Liver (tissue), 8 donors: ENCODE measurements at regions not wholly inside any gene's neighbourhood (a gene's known extent, or its start where the extent isn't known, plus 50 kb on each side); places are given as distances from the start of the nearest gene placed in this dataset.

Experiments
- DNase-seq: peaks from one replicate; pipeline ENCODE4 v3.0.0-alpha.2; 2017; ENCODE audit warnings: low spot score
- H3K27ac ChIP-seq, 2 donors: one replicate each; pipeline ENCODE4 v1.7.0; 2013; ENCODE audit warnings: inconsistent platforms in 2 of 2, low read length in 2 of 2, control low read depth in 1 of 2, low read depth in 1 of 2, mild to moderate bottlenecking in 1 of 2
- H3K27me3 ChIP-seq, 4 donors: one replicate each; pipeline versions ENCODE4 v1.6.1 to v1.7.0; 2013; ENCODE audit warnings: low read length in 3 of 4, inconsistent platforms in 1 of 4, mild to moderate bottlenecking in 1 of 4, moderate library complexity in 1 of 4; ENCODE audit not compliant: control insufficient read depth in 4 of 4, insufficient read depth in 4 of 4
- H3K36me3 ChIP-seq, 4 donors: one replicate each; pipeline versions ENCODE4 v1.6.1 to v1.7.0; 2013; ENCODE audit warnings: low read length in 3 of 4, mild to moderate bottlenecking in 3 of 4, low read depth in 1 of 4, moderate library complexity in 1 of 4; ENCODE audit not compliant: control insufficient read depth in 4 of 4, insufficient read depth in 3 of 4
- H3K4me1 ChIP-seq, 4 donors: one replicate each; pipeline versions ENCODE4 v1.6.1 to v1.7.0; 2013; ENCODE audit warnings: low read length in 3 of 4, mild to moderate bottlenecking in 3 of 4, moderate library complexity in 1 of 4; ENCODE audit not compliant: control insufficient read depth in 4 of 4, insufficient read depth in 4 of 4
- H3K4me3 ChIP-seq, 3 donors: one replicate each; pipeline versions ENCODE4 v1.6.1 to v1.7.0; 2013; ENCODE audit warnings: low read length in 3 of 3, control low read depth in 1 of 3, low read depth in 1 of 3, mild to moderate bottlenecking in 1 of 3
- H3K9ac ChIP-seq, 2 donors: one replicate each; pipeline ENCODE4 v1.7.0; 2013; ENCODE audit warnings: low read length in 2 of 2, mild to moderate bottlenecking in 2 of 2, moderate library complexity in 2 of 2, control low read depth in 1 of 2, low read depth in 1 of 2
- H3K9me3 ChIP-seq, 4 donors: one replicate each; pipeline versions ENCODE4 v1.6.1 to v1.7.0; 2013; ENCODE audit warnings: low read length in 3 of 4; ENCODE audit not compliant: control insufficient read depth in 4 of 4
- CTCF ChIP-seq: fragments of 150-350 bp; IDR thresholded peaks from 2 replicates; pipeline ENCODE4 v1.5.1; 2017; ENCODE audit warnings: improper control_type of control experiment, low read depth, low read length; ENCODE audit not compliant: missing input control
- EGR1 ChIP-seq, 2 donors: IDR thresholded peaks; 2 replicates each; pipeline ENCODE4 v1.6.1; 2016 to 2018; ENCODE audit warnings: antibody characterized with exemption in 2 of 2, low read depth in 2 of 2
- FOXA1 ChIP-seq: IDR thresholded peaks from 2 replicates; pipeline ENCODE4 v1.6.1; 2016; ENCODE audit warnings: antibody characterized with exemption
- FOXA2 ChIP-seq: IDR thresholded peaks from 2 replicates; pipeline ENCODE4 v1.6.1; 2016; ENCODE audit warnings: antibody characterized with exemption
- GABPA ChIP-seq, 2 donors: IDR thresholded peaks in 1 of 2; conservative IDR thresholded peaks in 1 of 2; 2 replicates each; pipeline ENCODE4 v1.6.1; 2016; ENCODE audit warnings: antibody characterized with exemption in 2 of 2, mild to moderate bottlenecking in 1 of 2, moderate library complexity in 1 of 2
- HNF4A ChIP-seq, 2 donors: conservative IDR thresholded peaks; 2 replicates each; pipeline ENCODE4 v1.6.1; 2016; ENCODE audit warnings: antibody characterized with exemption in 2 of 2, mild to moderate bottlenecking in 2 of 2
- HNF4G ChIP-seq: IDR thresholded peaks from 2 replicates; pipeline ENCODE4 v1.6.1; 2016; ENCODE audit warnings: antibody characterized with exemption
- JUND ChIP-seq, 2 donors: IDR thresholded peaks; 2 replicates each; pipeline ENCODE4 v1.6.1; 2016; ENCODE audit warnings: antibody characterized with exemption in 2 of 2
- NR2F2 ChIP-seq: IDR thresholded peaks from 2 replicates; pipeline ENCODE4 v1.6.1; 2016; ENCODE audit warnings: antibody characterized with exemption
- RAD21 ChIP-seq, 2 donors: IDR thresholded peaks; 2 replicates each; pipeline ENCODE4 v1.6.1; 2016; ENCODE audit warnings: antibody characterized with exemption in 2 of 2, mild to moderate bottlenecking in 2 of 2
- REST ChIP-seq: IDR thresholded peaks from 2 replicates; pipeline ENCODE4 v1.6.1; 2016; ENCODE audit warnings: antibody characterized with exemption, mild to moderate bottlenecking
- SP1 ChIP-seq: IDR thresholded peaks from 2 replicates; pipeline ENCODE4 v1.6.1; 2018; ENCODE audit warnings: antibody characterized with exemption, mild to moderate bottlenecking
- TAF1 ChIP-seq: conservative IDR thresholded peaks from 2 replicates; pipeline ENCODE4 v1.6.1; 2016; ENCODE audit warnings: antibody characterized with exemption, mild to moderate bottlenecking
- YY1 ChIP-seq: IDR thresholded peaks from 2 replicates; pipeline ENCODE4 v1.6.1; 2016; ENCODE audit warnings: antibody characterized with exemption, mild to moderate bottlenecking
- WGBS: extraction: QIAGEN DNeasy Blood & Tissue Kit; methylation state at CpG from one replicate; pipeline ENCODE4 v1.1.7; 2013; 5-methylcytosine and 5-hydroxymethylcytosine counted together
- TF ChIP-seq, protein P1 (sequence below): IDR thresholded peaks from 2 replicates; pipeline ENCODE4 v1.6.1; 2016; ENCODE audit warnings: antibody characterized with exemption
- TF ChIP-seq, protein P2 (sequence below): IDR thresholded peaks from 2 replicates; pipeline ENCODE4 v1.6.1; 2016; ENCODE audit warnings: antibody characterized with exemption
- TF ChIP-seq, protein P3 (sequence below): IDR thresholded peaks from 2 replicates; pipeline ENCODE4 v1.6.1; 2016; ENCODE audit warnings: antibody characterized with exemption
- donor health status: healthy.
- donor health status: healthy.
- donor health status: healthy.
- donor health status: healthy.
- donor health status: healthy.

DNA sequence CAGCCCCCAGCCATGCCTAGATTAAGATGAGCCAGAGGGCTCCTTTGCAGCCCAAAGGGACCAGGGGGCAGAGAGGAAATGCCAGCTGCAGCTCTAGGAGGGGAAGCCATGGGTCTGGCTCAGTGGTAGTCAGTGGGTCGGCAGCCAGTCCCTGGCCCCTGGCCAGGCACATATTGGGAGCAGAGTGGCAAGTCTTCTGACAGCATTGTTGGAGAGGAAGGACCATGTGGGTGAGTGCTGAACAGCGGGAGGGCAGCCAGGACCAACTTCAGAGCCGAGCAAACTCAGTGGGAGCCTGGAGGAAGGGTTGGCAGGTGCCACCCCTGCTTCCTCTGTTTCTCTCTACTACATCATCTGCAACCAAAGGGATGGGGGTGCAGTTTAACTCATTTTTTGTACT is 140.5 kb upstream of the PELI1 start:
- H3K9me3 ChIP-seq, result no peaks in the 10 kb centered on the region
- no peak overlapping the region for H3K4me3 ChIP-seq
- H3K9ac ChIP-seq, result no peak overlapping the region
- WGBS, result 87% methylated on average over 3 of the region's 3 CpGs
- H3K27ac ChIP-seq, result no peak overlapping the region
- no peaks in the 10 kb centered on the region for H3K36me3 ChIP-seq
- H3K4me1 ChIP-seq, result no peaks in the 10 kb centered on the region
- no peak for DNase-seq
- TF ChIP-seq HNF4A (conservative IDR thresholded peaks at IDR 0.05) (no peak), JUND (IDR thresholded peaks at IDR 0.05) (no peak), YY1 (no peak), FOXA2 (no peak), GABPA (IDR thresholded peaks at IDR 0.05 in 1 of 2, conservative IDR thresholded peaks at IDR 0.05 in 1 of 2) (no peak), HNF4G (no peak), SP1 (no peak)
- TF ChIP-seq, protein P1, sequence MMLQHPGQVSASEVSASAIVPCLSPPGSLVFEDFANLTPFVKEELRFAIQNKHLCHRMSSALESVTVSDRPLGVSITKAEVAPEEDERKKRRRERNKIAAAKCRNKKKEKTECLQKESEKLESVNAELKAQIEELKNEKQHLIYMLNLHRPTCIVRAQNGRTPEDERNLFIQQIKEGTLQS, result no peak
- H3K27me3 ChIP-seq, result no peaks in the 10 kb centered on the region

DNA sequence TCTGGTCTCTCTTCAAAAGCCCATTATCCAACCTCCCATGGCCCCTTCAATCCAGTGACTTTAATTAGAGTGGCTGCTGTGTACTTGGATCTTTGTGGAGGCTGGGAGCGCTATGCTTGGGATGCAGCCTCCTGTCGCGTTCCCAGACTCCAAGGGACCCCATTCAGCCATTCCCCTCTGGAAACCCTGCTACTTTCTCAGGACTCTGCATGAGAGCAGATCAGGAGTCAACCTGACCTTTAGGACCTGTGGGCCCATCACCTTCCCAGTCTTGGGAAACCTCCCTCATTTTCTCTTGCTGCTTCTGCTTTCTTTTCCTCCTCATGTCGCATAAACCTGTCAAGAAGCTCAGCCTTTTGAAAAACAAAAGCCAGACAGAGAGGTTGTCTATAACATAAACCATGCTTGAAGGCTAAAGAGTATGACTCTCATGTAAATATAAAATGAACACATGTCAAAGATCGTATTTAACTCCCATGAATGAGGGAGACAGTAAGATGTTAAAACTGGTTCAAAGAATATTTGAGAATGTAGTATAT is 143.1 kb upstream of the PELI1 start:
- DNase-seq, result no peak
- Histone ChIP-seq H3K36me3 (no peaks in the 10 kb centered on the region), H3K27ac (no peak overlapping the region), H3K4me3 (no peak overlapping the region), H3K27me3 (no peaks in the 10 kb centered on the region), H3K4me1 (no peaks in the 10 kb centered on the region), H3K9ac (no peak overlapping the region), H3K9me3 (no peaks in the 10 kb centered on the region)
- TF ChIP-seq, protein P2, sequence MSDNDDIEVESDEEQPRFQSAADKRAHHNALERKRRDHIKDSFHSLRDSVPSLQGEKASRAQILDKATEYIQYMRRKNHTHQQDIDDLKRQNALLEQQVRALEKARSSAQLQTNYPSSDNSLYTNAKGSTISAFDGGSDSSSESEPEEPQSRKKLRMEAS, result no peak
- no peak for TF ChIP-seq HNF4A (conservative IDR thresholded peaks at IDR 0.05)
- TF ChIP-seq HNF4G, result no peak
- TF ChIP-seq YY1, result no peak
- TF ChIP-seq, protein P1, result no peak
- TF ChIP-seq SP1, result no peak
- no peak for TF ChIP-seq REST
- TF ChIP-seq TAF1, result no peak
- TF ChIP-seq, protein P3, sequence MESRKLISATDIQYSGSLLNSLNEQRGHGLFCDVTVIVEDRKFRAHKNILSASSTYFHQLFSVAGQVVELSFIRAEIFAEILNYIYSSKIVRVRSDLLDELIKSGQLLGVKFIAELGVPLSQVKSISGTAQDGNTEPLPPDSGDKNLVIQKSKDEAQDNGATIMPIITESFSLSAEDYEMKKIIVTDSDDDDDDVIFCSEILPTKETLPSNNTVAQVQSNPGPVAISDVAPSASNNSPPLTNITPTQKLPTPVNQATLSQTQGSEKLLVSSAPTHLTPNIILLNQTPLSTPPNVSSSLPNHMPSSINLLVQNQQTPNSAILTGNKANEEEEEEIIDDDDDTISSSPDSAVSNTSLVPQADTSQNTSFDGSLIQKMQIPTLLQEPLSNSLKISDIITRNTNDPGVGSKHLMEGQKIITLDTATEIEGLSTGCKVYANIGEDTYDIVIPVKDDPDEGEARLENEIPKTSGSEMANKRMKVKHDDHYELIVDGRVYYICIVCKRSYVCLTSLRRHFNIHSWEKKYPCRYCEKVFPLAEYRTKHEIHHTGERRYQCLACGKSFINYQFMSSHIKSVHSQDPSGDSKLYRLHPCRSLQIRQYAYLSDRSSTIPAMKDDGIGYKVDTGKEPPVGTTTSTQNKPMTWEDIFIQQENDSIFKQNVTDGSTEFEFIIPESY, result no peak
- no peak for TF ChIP-seq RAD21 (IDR thresholded peaks at IDR 0.05)
- no peak for TF ChIP-seq NR2F2
- TF ChIP-seq FOXA2, result no peak
- TF ChIP-seq EGR1 (IDR thresholded peaks at IDR 0.05; ENCODE audit: low read depth in 2 of 2), result no peak
- no peak for TF ChIP-seq FOXA1
- no peak for TF ChIP-seq CTCF
- 96% methylated on average over 5 of the region's 5 CpGs for WGBS
